T-helper 2 cell (primary cell): ENCODE measurements at regions not wholly inside any gene's neighbourhood (a gene's known extent, or its start where the extent isn't known, plus 50 kb on each side); places are given as distances from the start of the nearest gene placed in this dataset.
"Not testable (repeated sequence)": the region's sequence is repeated elsewhere in the genome, so short reads cannot be mapped to it uniquely, and the experiment has no call there.

ENCODE experiments used
- DNase-seq, 5 experiments: peaks; one replicate each; pipeline versions ENCODE4 v3.0.0 to v3.0.0-alpha.2; 2012 to 2022

DNA sequence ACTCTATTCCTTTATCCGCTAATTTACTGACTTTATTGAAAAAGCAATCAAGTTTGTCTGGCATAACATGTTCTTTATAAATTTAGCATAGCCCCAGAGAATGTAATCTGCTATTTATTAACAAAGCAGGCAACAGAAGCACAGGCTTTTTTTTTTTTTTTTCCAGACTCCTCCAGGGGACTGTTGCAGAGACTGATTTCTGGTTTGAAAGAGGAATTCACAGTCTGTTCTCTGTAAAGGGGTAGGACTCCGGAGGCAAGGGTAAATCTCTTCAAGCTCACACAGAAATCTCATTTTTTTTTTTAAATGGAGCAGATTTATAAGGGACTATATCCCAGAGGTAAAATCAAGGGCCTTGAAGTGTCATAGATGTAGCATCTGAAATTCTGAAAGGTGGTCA is 1386.5 kb upstream of the CDH8 start:
- DNase-seq = no peak

- no peak for DNase-seq
Observed at GRCh38 chr16:63416712-63417111, 1380.5 kb upstream of the CDH8 start.

DNA sequence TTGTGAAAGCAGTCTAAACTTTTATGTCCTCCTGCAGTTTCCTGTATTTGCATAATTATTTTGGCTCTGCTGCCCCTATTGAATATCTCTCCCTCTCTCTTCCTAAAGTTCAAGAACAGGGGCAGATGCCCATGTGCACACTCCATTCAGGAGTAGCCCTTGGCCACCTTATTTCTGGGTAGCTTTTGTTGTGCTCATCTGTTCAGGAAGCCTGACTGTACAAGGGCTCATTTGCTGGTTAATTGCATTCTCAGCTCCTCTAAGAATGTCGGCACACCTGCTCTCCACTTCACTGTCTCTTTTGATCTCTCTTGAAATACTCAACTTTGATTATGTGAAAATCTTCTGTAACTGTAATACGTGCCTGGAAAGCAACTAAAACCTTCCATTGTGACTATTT is 1378.8 kb upstream of the CDH8 start:
- no peak for DNase-seq

DNA sequence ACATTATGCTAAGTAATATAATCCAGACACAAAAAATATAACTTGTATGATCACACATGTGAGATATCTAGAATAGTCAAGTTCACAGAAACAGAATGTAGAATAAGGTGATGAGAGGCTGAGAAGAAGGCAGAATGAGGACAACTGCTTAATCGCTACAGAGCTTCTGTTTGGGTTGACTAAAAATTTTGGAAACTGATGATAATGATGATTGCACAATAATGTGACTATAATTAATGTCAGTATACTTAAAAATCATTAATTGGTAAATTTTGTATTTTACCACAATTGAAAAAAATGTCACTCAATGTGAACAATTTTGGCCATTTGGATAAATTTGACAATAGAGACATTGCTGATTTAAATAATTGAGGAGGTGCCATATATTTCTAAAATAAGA is 1374.4 kb upstream of the CDH8 start:
- no peak for DNase-seq

GRCh38 chr16:63403792-63404191 is 1367.6 kb upstream of the CDH8 start:
- DNase-seq = no peak

GRCh38 chr16:63388277-63388676 is 1352.0 kb upstream of the CDH8 start:
- not testable (repeated sequence) for DNase-seq

DNA sequence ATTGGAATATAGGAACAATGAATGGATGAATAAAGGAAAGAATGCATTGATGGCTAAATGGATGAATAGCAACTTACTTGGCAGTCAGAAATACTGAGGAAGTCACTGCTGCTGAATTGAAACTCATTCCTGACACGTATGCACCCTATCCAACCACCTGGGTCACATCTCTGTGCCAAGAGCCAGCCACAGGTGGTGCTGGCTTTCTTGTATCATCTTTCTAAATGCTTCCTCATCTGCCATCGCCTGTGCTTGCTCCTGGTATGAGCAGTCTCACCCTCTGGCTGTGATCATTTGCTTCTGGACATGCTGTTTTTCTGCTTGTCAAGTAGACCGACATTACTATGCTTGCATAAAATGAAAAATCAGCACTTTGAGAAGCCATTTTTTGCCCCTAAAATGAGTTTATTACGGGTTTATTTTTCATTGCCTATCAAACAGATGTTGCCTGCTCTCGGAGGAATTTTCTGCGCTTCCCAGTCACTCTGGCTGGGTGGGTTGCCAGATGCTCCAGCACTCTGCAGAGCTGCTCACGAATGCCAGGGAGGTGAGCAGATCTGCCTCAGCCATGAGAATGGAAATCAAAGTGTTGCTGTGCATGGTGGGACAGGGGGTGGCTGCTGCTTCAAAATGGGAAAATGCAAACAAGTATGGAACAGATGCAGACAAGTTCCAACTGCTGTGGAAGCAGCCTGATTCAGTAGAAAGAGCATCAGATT is 1349.6 kb upstream of the CDH8 start:
- no peak for DNase-seq

GRCh38 chr16:63373744-63374143 is 1337.5 kb upstream of the CDH8 start:
- DNase-seq = no peak

DNA sequence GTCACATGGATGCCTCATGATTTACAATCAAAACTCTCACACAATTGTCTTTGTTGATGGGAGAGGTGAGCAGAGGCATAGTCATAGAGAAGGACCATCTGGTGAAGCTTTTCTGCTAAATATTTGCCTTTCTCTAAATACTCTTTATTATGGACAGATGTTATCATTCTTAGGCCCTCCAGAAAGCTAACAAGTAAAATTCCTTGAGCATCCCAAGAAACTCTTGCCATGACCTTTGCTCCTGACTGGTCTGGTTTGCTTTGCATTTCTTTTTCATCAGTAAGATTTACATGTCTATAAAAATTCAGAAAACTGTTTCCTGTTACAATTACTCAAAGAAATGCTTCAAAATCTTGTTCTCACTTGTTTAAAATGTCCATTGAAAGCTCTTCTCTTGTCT is 1336.6 kb upstream of the CDH8 start:
- no peak for DNase-seq

DNA sequence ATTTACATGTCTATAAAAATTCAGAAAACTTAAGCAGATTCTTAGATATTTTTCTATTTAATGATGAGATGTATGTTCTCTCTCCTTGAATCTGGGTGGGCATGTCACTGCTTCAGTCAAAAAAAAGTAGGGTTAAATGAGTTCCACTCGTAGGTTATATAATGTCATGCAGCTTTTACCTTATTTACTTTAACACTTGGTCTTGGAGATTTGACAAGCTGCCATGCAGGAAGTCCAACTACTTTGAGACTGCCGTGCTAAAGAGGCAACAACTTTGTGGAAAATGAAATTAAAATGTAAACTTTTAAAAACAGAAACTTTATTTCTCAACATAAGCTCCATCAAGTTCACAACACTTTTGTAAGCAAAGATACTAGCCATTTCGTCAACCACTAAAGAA is 1336.0 kb upstream of the CDH8 start:
- no peak for DNase-seq

DNA sequence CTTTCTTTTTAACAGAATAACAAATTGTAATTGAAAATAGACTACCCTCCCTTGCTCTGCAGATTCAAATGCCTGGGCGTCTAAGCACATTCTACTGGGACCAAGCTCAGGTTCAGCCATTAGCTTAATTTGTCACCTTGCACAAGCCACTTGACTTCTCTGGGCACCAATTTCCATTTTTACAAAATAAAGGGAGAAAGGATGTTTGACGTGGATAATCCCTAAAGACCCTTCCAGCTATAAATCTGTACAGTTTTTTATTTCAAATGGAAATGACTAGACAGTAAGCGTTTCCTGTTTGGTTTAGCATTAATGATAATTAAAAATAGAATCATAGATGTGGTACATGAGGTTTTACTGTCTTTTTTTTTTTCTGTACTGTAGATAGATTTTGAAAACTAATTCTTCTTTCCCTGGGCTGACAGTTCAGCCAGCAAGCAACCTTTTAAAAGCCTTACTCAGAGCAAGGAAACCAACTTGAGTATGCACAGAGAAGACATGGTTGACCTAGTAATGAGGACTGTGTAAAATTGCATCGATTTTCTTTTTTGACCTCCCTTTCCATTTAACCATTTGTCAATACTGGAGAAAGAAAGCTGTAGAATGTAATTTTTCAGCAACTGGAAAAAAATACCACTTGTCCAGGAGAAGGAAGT is 1329.5 kb upstream of the CDH8 start:
- DNase-seq = no peak

- no peak for DNase-seq
Observed at GRCh38 chr16:63363738-63364137, 1327.5 kb upstream of the CDH8 start.

- peak in 1 of 5 experiments; percentile 27 for DNase-seq
Observed at GRCh38 chr16:63361032-63361624, 1324.9 kb upstream of the CDH8 start.

- DNase-seq = no peak
Observed at GRCh38 chr16:63349961-63350360, 1313.7 kb upstream of the CDH8 start.

DNA sequence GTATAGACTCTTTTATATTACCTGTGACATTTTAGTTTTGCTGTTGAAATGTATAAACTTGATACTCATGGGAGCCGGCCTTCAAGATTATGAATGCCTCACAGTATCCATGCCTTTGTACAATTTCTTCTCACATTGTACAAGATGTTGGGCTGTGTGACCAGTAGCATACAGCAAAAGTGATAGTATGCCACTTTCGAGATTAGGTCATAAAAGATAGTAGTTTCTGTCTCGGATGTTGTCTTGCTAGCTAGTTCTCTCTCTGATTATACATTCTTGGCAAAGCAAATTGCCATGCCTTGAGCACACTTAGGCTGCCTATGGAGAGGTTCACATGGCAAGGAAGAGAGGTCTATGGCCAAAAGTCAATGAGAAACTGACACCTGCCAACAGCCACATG is 1309.8 kb upstream of the CDH8 start:
- DNase-seq = no peak

DNA sequence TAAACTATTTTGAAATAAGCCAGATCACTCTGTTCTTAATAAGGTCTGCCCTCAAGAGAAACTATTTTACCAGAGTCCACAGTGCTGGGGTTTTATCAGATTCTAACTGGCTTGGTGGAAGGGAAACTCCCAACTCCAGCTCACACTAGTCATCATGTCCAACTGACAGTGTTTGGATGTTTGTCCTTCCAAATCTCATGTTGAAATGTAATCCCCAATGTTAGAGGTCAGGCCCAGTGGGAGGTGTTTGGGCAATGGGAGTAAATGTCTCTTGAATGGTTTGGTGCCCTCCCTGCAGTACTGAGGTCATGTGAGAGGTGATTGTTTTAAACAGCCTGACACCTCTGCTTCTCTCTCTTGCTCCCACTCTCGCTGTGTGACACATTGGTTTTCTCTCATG is 1301.0 kb upstream of the CDH8 start:
- no peak for DNase-seq

DNA sequence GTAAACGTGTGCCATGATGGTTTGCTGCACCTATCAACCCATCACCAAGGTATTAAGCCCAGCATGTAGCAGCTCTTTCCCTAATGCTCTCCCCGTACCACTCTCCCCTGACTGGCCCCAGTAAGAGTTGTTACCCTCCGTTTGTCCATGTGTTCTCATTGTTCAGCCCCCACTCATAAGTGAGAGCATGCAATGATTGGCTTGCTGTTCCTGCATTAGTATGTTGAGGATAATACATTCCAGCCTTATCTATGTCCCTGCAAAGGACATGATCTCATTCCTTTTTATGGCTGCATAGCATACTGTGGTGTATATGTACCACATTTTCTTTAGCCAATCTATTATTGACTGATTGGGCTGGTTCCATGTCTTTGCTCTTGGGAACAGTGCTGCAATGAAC is 1294.9 kb upstream of the CDH8 start:
- DNase-seq = no peak

DNA sequence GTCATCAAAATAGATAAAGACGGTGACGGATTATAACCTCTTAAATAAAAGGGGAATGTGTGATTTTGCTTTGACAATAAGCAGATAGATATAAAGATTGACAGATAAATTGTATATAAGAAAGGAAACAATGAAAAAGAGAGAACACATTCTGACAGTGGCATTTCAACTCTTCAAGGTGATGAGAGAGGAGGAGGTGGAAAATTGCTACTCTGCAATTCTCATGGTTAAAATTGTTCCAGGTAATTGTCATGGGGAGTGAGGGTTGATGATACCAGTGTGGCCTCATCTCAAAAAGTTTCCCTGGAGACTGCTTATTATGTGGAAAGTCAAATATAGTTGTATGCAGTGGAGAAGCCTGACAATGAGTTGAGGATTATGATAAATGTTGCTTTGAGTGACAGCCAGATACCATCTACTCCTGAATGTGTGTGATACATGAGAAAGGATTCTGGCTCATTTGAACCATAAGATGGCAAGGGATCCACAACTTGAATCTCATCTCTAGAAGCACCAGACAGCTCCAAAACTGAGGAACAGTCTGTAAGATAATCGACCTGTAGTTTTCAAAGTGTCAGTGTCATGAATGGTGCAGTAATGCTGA is 1290.6 kb upstream of the CDH8 start:
- no peak for DNase-seq

DNA sequence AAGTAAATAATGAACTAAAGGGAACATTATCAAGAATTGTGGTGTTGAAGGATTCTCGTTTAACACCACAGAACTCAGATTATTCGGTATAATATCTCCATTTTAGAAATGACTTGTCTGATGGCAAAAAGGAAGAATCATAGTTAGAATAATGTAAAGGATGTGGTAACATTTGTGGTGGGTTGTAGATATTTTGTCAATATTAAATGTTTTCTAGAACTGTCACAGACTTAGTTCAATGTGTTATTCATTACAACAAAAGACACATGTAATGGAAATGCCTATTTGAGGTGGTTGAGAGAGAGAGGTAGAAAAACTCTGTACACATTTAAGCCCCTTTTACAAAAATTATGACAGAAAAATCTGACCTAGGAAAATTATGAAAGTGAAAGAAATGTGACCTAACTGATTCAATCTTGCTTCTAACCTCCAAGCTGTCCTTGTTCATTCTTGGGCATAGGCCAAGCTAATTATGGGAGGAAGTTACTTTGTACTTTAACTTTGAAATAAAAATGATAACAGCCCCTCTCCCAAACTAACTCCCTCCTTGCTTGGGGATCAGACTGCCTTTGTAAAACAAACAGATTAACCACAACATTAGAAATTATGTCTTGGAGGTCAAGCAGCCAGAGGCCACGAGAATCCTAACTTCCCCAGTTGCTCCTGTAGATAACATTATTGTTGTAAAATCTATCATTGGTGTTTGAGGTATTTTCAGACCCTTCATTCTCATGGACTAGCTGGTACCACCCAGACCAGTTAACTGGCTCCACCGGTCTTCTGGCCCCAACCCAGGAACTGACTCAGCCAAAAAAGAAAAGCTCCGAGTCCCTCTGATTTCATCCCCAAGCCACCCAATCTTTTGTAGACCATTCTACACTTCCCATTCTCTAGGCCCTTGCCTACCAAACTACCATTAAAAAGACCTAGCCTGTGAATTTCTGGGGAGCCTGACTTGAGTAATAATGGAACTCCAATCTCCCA is 1287.8 kb upstream of the CDH8 start:
- no peak for DNase-seq

DNA sequence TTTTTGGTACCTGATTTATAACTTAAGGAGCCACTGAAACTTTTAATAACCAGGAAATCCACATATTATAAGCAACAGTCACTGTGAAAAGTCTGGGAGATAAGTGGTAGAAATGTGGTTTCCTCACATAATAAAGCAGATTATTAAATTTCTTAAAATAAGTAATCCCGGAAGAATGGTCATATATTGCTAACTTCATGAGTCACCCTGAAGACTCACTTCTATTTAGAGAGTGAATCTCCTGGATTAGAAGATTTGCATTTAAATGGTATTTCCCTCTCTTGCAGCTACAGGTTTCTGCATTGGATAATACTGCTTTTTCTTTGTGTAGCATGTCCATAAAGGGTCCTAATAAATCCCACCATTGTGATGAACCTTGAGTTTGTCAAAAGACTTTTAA is 1286.8 kb upstream of the CDH8 start:
- no peak for DNase-seq

DNA sequence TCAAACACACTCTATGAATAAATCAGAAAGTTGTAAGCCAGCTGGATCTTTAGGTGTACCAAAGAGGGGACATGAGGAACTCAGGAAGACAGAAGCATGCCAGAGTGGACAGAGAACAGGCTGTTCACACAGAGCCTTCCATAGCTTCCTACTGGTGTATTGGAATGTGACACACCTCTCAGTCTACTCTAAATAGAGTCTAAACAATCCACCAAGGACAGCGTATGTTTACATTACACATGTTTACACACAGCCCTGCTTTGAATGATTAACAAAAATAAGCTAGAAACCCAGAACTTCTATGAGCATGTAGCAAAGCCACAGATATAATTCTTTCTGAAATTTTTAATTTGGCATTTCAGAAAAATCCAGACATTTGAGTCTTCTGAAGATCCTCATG is 1279.0 kb upstream of the CDH8 start:
- no peak for DNase-seq

GRCh38 chr16:63312346-63312745 is 1276.1 kb upstream of the CDH8 start:
- DNase-seq = no peak

GRCh38 chr16:63311313-63311712 is 1275.1 kb upstream of the CDH8 start:
- DNase-seq = no peak
